IMR-90 (cell line): ENCODE measurements at regions not wholly inside any gene's neighbourhood (a gene's known extent, or its start where the extent isn't known, plus 50 kb on each side); places are given as distances from the start of the nearest gene placed in this dataset.
"Not testable (repeated sequence)": the region's sequence is repeated elsewhere in the genome, so short reads cannot be mapped to it uniquely, and the experiment has no call there.

Experiments used
- ATAC-seq: fragments of 200-7000 bp; cut with Tn5 transposase; 2 replicates; pipeline ENCODE4 v1.9.1; 2020; ENCODE audit warnings: low read depth, mild to moderate bottlenecking, moderate library complexity
- BruUV-seq: library from RNA; stranded (reverse); fragments of 400-500 nt; replicated peaks from 2 replicates; lab custom pipeline; 2021; lab: Mats Ljungman, UMichigan
- CTCF ChIA-PET: fragments of 300-600 bp; formaldehyde crosslinking; extraction: SDS; loops from one replicate; lab custom pipeline; 2021; ENCODE audit warnings: antibody characterized with exemption; lab: Yijun Ruan, JAX
- POLR2A ChIA-PET: fragments of 300-600 bp; sonication (Branson Sonifier 250); formaldehyde crosslinking; loops from one replicate; lab custom pipeline; 2022; ENCODE audit warnings: antibody characterized with exemption; ENCODE audit not compliant: unreplicated experiment; lab: Charles Lee
- DNase-seq: peaks from one replicate; pipeline ENCODE4 v3.0.0; 2013
- H2AFZ ChIP-seq: replicated peaks from 2 replicates; pipeline ENCODE3; 2013; ENCODE audit warnings: low read length, mild to moderate bottlenecking; ENCODE audit not compliant: poor library complexity
- H2AK5ac ChIP-seq: 2 replicates; pipeline ENCODE4 v1.6.1; 2013; ENCODE audit warnings: low read depth, low read length, inconsistent platforms
- H2AK9ac ChIP-seq: replicated peaks from 2 replicates; pipeline ENCODE3; 2013; ENCODE audit warnings: mild to moderate bottlenecking, low read depth, low read length, moderate library complexity; ENCODE audit not compliant: poor library complexity
- H2BK120ac ChIP-seq: 2 replicates; pipeline ENCODE4 v1.6.1; 2013; ENCODE audit warnings: low read depth, low read length, inconsistent platforms
- H2BK15ac ChIP-seq: 3 replicates; pipeline ENCODE4 v1.6.1; 2013; ENCODE audit warnings: low read depth, low read length, inconsistent platforms
- H2BK20ac ChIP-seq: 2 replicates; pipeline ENCODE4 v1.6.1; 2013; ENCODE audit warnings: low read depth, mild to moderate bottlenecking, inconsistent platforms, low read length, moderate library complexity
- H2BK5ac ChIP-seq: 2 replicates; pipeline ENCODE4 v1.6.1; 2013; ENCODE audit warnings: mild to moderate bottlenecking, low read depth, low read length, inconsistent platforms; ENCODE audit not compliant: poor library complexity, severe bottlenecking
- H3K14ac ChIP-seq: replicated peaks from 2 replicates; pipeline ENCODE4 v1.6.1; 2013; ENCODE audit warnings: low read depth, low read length, inconsistent platforms
- H3K18ac ChIP-seq: 2 replicates; pipeline ENCODE4 v1.6.1; 2013; ENCODE audit warnings: low read depth, low read length, control low read depth
- H3K23ac ChIP-seq: 2 replicates; pipeline ENCODE4 v1.6.1; 2013; ENCODE audit warnings: low read depth, low read length, inconsistent platforms
- H3K27ac ChIP-seq: 2 replicates; pipeline ENCODE4 v1.5.1; 2013; ENCODE audit warnings: mild to moderate bottlenecking, control low read depth, low read length; ENCODE audit not compliant: insufficient read depth
- H3K27me3 ChIP-seq: 2 replicates; pipeline ENCODE4 v1.6.1; 2013; ENCODE audit warnings: low read length; ENCODE audit not compliant: control insufficient read depth, insufficient read depth
- H3K36me3 ChIP-seq: 2 replicates; pipeline ENCODE4 v1.6.1; 2013; ENCODE audit warnings: low read length, mixed read lengths; ENCODE audit not compliant: control insufficient read depth, insufficient read depth
- H3K4ac ChIP-seq: 2 replicates; pipeline ENCODE4 v1.6.1; 2013; ENCODE audit warnings: low read depth, low read length, inconsistent platforms
- H3K4me1 ChIP-seq: 2 replicates; pipeline ENCODE4 v1.6.1; 2013; ENCODE audit warnings: low read length, mixed read lengths; ENCODE audit not compliant: control insufficient read depth, insufficient read depth
- H3K4me2 ChIP-seq: 2 replicates; pipeline ENCODE4 v1.6.1; 2013; ENCODE audit warnings: low read depth, mild to moderate bottlenecking, control low read depth, low read length, moderate library complexity
- H3K4me3 ChIP-seq: 2 replicates; pipeline ENCODE4 v1.5.1; 2013; ENCODE audit warnings: low read depth, mild to moderate bottlenecking, control low read depth, low read length, moderate library complexity; ENCODE audit not compliant: insufficient read depth
- H3K56ac ChIP-seq: 2 replicates; pipeline ENCODE4 v1.6.1; 2013; ENCODE audit warnings: low read length, inconsistent platforms; ENCODE audit not compliant: insufficient read depth; ENCODE audit errors: extremely low read depth
- H3K79me1 ChIP-seq, 2 experiments: 2 replicates each; pipeline ENCODE4 v1.6.1; 2013; ENCODE audit warnings: low read length in 2 of 2, inconsistent platforms in 1 of 2, low read depth in 1 of 2
- H3K9ac ChIP-seq: 2 replicates; pipeline ENCODE4 v1.6.1; 2013; ENCODE audit warnings: low read depth, low read length, control low read depth
- H3K9me1 ChIP-seq: 2 replicates; pipeline ENCODE4 v1.6.1; 2013; ENCODE audit warnings: low read length, inconsistent platforms; ENCODE audit not compliant: insufficient read depth
- H3K9me3 ChIP-seq: 2 replicates; pipeline ENCODE4 v1.6.1; 2013; ENCODE audit warnings: low read length; ENCODE audit not compliant: control insufficient read depth, insufficient read depth
- H4K20me1 ChIP-seq: 2 replicates; pipeline ENCODE4 v1.6.1; 2013; ENCODE audit warnings: low read length, inconsistent platforms; ENCODE audit not compliant: insufficient read depth
- H4K5ac ChIP-seq: 2 replicates; pipeline ENCODE4 v1.6.1; 2013; ENCODE audit warnings: mild to moderate bottlenecking, low read depth, low read length, control low read depth
- H4K8ac ChIP-seq, 2 experiments: 2 replicates each; pipeline ENCODE4 v1.6.1; 2013; ENCODE audit warnings: low read depth in 2 of 2, low read length in 2 of 2, control low read depth in 1 of 2, inconsistent platforms in 1 of 2
- H4K91ac ChIP-seq: 2 replicates; pipeline ENCODE4 v1.6.1; 2013; ENCODE audit warnings: low read depth, low read length, inconsistent platforms; ENCODE audit not compliant: insufficient read depth
- WGBS, 2 experiments: methylation state at CpG; one replicate each; pipeline versions ENCODE4 v1.1.5 to v1.1.7; 2013; ENCODE audit warnings: missing lambda C conversion rate in 2 of 2; ENCODE audit not compliant: insufficient read length in 1 of 2; ENCODE audit errors: extremely low coverage in 2 of 2; 5-methylcytosine and 5-hydroxymethylcytosine counted together
- dilution Hi-C: fragments of 300-500 bp; cut with HindIII; formaldehyde crosslinking; loops from one replicate; pipeline ENCODE4 v1.14.3; 2018; ENCODE audit warnings: low sequenced_read_pairs; ENCODE audit not compliant: unreplicated experiment
- in situ Hi-C: fragments of 300-500 bp; cut with MboI; formaldehyde crosslinking; loops from 3 replicates; pipeline ENCODE4 v1.14.3; 2019; ENCODE audit warnings: low sequenced_read_pairs, inconsistent platforms, mixed read lengths
- intact Hi-C: fragments of 100-400 bp; cut with micrococcal nuclease; formaldehyde crosslinking; loops from 2 replicates; pipeline ENCODE4 v1.10.0; 2022

GRCh38 chr4:53833302-53834003 lies 231.0 kb downstream of the CHIC2 start:
- intact Hi-C loops, H4K91ac ChIP-seq, H2BK15ac ChIP-seq, BruUV-seq, H2BK120ac ChIP-seq, H3K9me1 ChIP-seq, H4K8ac ChIP-seq, DNase-seq, H2AK5ac ChIP-seq, H3K4ac ChIP-seq, H3K18ac ChIP-seq, ATAC-seq, dilution Hi-C loops, H2BK5ac ChIP-seq, H2AFZ ChIP-seq, H3K4me3 ChIP-seq, H3K4me1 ChIP-seq, H3K27ac ChIP-seq, in situ Hi-C loops, H3K27me3 ChIP-seq, H3K14ac ChIP-seq, H2AK9ac ChIP-seq, H3K9me3 ChIP-seq, H4K20me1 ChIP-seq, H3K36me3 ChIP-seq, H3K79me1 ChIP-seq, POLR2A ChIA-PET, H3K56ac ChIP-seq, H3K9ac ChIP-seq, CTCF ChIA-PET, H3K4me2 ChIP-seq, H2BK20ac ChIP-seq, H3K23ac ChIP-seq, H4K5ac ChIP-seq: not testable (repeated sequence)
- 89% methylated on average over 5 of the region's 7 CpGs; no CpG with 5 or more reads in 1 of the 2 experiments for WGBS, 2 experiments
